Cardiac fibroblast (primary cell): ENCODE measurements at regions not wholly inside any gene's neighbourhood (a gene's known extent, or its start where the extent isn't known, plus 50 kb on each side); places are given as distances from the start of the nearest gene placed in this dataset.

Experiments
- DNase-seq, 2 donors: peaks; one replicate each; pipeline versions ENCODE4 v3.0.0 to v3.0.0-alpha.2; 2010; ENCODE audit warnings: low read depth in 2 of 2
- H3K4me3 ChIP-seq, 2 donors: replicated peaks in 1 of 2; 1 replicate in 1 of 2; 2 replicates in 1 of 2; pipeline ENCODE4 v1.5.1; 2011; ENCODE audit warnings: low read depth in 2 of 2, low read length in 2 of 2, mild to moderate bottlenecking in 2 of 2, moderate library complexity in 1 of 2
- CTCF ChIP-seq: IDR thresholded peaks from one replicate; pipeline ENCODE4 v1.5.1; 2011; ENCODE audit warnings: low read depth, mild to moderate bottlenecking, low read length, inconsistent platforms

GRCh38 chr2:146523196-146523595 is 1321.6 kb upstream of the ACVR2A start:
- no peak overlapping the region for H3K4me3 ChIP-seq
- peak; percentile 30 to 36 for DNase-seq
- no peak for TF ChIP-seq CTCF

- H3K4me3 ChIP-seq: no peak overlapping the region
- no peak for DNase-seq
- TF ChIP-seq CTCF: no peak
Measured at GRCh38 chr2:146506851-146507250, 1338.0 kb upstream of the ACVR2A start.

- TF ChIP-seq CTCF: no peak
- H3K4me3 ChIP-seq: no peak overlapping the region
- DNase-seq: no peak
Measured at GRCh38 chr2:146503366-146503765, 1341.5 kb upstream of the ACVR2A start.

GRCh38 chr2:146496248-146496647 is 1348.6 kb upstream of the ACVR2A start:
- TF ChIP-seq CTCF: no peak

GRCh38 chr2:146489386-146489785 is 1355.4 kb upstream of the ACVR2A start:
- peak in 1 of 2 donors; percentile 8 for DNase-seq
- no peak for TF ChIP-seq CTCF
- no peak overlapping the region for H3K4me3 ChIP-seq

More at GRCh38 chr2:146496248-146496647, 1348.6 kb upstream of the ACVR2A start:
- DNase-seq: no peak
- no peak overlapping the region for H3K4me3 ChIP-seq

- DNase-seq: peak; percentile 21 to 43
- no peak for TF ChIP-seq CTCF
- no peak overlapping the region for H3K4me3 ChIP-seq
Measured at GRCh38 chr2:146481629-146482028, 1363.2 kb upstream of the ACVR2A start.

- H3K4me3 ChIP-seq: no peak overlapping the region
- TF ChIP-seq CTCF: no peak
- DNase-seq: no peak
Measured at GRCh38 chr2:146477383-146477782, 1367.4 kb upstream of the ACVR2A start.
